Bronchial epithelial cell (primary cell): ENCODE measurements at regions not wholly inside any gene's neighbourhood (a gene's known extent, or its start where the extent isn't known, plus 50 kb on each side); places are given as distances from the start of the nearest gene placed in this dataset.

Experiments used
- DNase-seq: peaks from one replicate; pipeline ENCODE4 v3.0.0-alpha.2; 2010; ENCODE audit warnings: low read depth
- FAIRE-seq: peaks from 2 replicates; lab custom pipeline; 2011; peaks lifted over from hg19 to GRCh38; lab: Jason Lieb, UNC
- H3K27me3 ChIP-seq: 2 replicates; pipeline ENCODE4 v1.5.1; 2011; ENCODE audit warnings: low read length; ENCODE audit not compliant: control insufficient read depth, insufficient read depth
- H3K36me3 ChIP-seq: 2 replicates; pipeline ENCODE4 v1.5.1; 2011; ENCODE audit warnings: low read length; ENCODE audit not compliant: control insufficient read depth, insufficient read depth
- H3K4me3 ChIP-seq: 2 replicates; pipeline ENCODE4 v1.5.1; 2011; ENCODE audit warnings: mild to moderate bottlenecking, low read depth, low read length, control low read depth
- CTCF ChIP-seq: IDR thresholded peaks from 2 replicates; pipeline ENCODE4 v1.5.1; 2011; ENCODE audit warnings: mild to moderate bottlenecking, moderate library complexity, low read length, control low read depth, inconsistent platforms; ENCODE audit not compliant: insufficient read depth, severe bottlenecking

DNA sequence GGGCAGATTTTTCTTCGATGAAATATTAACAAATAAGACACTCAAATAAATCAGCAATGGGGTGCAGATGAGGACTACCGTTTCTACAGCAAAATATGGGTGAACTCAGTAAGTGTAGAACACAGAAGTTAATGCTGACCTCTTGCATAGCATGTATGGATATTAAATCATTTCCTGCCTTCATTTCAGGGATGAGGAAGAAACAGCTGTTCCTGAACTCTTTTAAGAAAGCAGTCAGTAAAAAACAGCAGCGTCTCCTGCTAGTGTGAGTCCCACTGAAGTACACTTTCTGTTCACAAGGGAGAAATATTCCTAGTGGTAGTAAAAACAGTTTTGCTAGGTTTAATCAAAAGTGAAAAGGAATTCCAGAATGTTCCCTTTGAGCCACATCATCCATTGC lies 379.0 kb downstream of the ZEB2 start:
- Histone ChIP-seq H3K4me3 (no peak overlapping the region), H3K36me3 (no peaks in the 10 kb centered on the region), H3K27me3 (no peaks in the 10 kb centered on the region)
- no peak for TF ChIP-seq CTCF
- DNase-seq (no peak), FAIRE-seq (no peak)

GRCh38 chr2:144137705-144138428 lies 382.1 kb downstream of the ZEB2 start:
- TF ChIP-seq CTCF = no peak
- H3K27me3 ChIP-seq = no peaks in the 10 kb centered on the region
- H3K36me3 ChIP-seq = no peaks in the 10 kb centered on the region
- FAIRE-seq (no peak), DNase-seq (no peak)
- no peak overlapping the region for H3K4me3 ChIP-seq

DNA sequence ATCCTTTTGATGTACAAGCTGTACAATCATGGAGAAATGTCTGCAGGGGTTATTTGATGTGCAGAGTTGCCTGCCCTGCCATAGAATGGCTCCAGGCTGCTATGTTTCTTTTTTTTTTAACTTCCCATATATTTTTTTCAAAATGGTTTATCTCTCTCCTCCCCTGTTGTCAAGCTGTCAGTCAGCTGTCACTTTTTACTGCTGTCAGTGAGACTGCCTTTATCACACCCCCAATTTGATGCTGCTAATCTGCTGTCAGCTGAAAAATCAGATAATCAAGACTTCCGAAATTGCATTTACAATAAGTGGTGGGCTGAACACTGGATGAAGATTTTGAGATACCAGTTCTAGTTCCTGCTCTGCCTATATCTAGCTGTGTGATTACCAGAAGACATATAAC lies 382.6 kb downstream of the ZEB2 start:
- no peaks in the 10 kb centered on the region for H3K36me3 ChIP-seq
- no peak for TF ChIP-seq CTCF
- no peak overlapping the region for H3K4me3 ChIP-seq
- no peaks in the 10 kb centered on the region for H3K27me3 ChIP-seq
- DNase-seq = no peak
- no peak for FAIRE-seq

DNA sequence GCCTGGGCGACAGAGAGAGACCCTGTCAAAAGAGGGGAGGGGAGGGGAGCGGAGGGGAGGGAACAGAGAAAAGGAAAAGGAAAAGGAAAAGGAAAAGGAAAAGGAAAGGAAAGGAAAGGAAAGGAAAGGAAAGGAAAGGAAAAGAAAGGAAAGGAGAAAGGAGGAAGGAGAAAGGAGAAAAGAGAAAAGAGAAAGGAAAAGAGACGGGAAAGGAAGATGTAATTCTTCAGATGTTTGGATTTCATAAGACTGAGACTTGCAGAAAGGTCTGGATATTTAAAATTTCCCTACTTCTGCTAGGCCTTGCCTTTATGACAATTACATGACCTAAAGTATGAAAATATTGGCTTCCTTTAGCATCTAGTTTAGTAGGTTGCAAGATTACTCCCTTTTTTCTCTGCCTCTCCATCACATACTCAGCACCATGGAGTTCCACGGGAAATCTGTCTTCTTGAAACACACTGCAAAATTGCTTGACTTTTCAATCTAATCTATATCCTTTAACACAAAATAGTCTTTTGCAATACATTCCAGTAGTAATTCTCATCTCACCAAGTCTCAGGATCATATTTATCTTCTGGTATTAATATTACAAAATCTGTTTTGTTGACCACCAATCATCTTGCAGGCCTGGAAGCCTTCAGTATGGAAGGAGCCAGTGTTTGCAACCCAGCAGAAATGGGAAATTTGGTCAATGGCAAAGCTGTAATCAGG lies 383.5 kb downstream of the ZEB2 start:
- Histone ChIP-seq H3K4me3 (no peak overlapping the region), H3K36me3 (no peaks in the 10 kb centered on the region), H3K27me3 (no peaks in the 10 kb centered on the region)
- no peak for TF ChIP-seq CTCF
- FAIRE-seq (no peak), DNase-seq (no peak)

DNA sequence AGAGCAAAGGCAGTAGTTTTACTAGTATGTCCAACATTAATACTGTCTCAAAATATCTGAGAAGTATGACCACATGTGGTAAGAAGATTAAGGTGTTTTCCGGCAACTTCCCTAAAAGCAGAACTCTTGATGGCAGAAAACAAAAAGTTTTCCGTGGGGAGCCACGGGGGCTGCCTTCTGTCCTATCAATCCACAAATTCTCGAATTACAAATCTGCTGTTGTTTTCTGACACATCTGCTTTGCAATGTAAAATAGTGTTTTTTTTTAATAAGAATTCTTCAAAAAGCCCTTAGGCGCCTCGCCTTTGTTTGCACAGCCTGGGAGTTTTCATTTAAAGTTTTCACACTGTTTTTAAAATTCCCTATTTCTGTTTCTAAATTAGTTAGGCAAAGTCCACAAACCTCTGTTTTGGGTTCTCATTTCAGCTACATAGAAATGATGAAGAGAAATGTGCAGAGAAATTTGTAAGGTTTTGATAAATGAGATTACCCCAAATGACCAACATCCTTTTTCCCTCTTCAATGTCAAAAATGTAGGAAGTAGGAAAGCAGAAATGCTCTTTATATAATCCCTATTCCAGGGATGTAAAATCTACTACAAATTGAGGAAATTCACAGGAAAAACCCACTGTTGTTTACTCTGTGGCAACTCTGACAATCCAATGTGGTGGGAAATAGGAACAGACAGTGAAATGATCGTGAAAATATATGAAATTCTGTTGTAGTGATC lies 385.8 kb downstream of the ZEB2 start:
- H3K4me3 ChIP-seq = no peak overlapping the region
- TF ChIP-seq CTCF = no peak
- H3K27me3 ChIP-seq = no peaks in the 10 kb centered on the region
- no peaks in the 10 kb centered on the region for H3K36me3 ChIP-seq
- DNase-seq (no peak), FAIRE-seq (no peak)
